A204.1 (cell line): ENCODE measurements at regions not wholly inside any gene's neighbourhood (a gene's known extent, or its start where the extent isn't known, plus 50 kb on each side); places are given as distances from the start of the nearest gene placed in this dataset.

Source experiments
- FAIRE-seq: peaks from 2 replicates; lab custom pipeline; 2012; peaks lifted over from hg19 to GRCh38; lab: Jason Lieb, UNC

DNA sequence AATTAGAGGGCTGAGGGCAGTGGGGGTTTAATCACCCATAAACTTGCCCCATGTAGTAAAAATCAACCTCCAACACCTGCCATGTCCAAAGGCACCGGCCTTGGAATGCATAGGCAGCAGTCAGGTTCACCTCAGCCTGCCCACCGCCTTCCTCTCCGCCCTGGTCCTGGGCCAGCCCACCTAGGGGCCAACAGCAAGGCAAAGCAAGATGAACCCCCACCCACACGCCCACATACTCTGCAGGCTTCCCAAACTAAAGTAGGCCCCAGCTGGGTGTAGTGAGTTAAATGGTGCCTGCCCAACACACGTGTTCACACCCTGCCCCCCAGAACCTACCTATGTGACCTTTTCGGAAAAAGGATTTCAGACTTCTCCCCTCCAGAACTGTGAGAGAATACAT is 92.9 kb upstream of the RAI14 start:
- no peak for FAIRE-seq

DNA sequence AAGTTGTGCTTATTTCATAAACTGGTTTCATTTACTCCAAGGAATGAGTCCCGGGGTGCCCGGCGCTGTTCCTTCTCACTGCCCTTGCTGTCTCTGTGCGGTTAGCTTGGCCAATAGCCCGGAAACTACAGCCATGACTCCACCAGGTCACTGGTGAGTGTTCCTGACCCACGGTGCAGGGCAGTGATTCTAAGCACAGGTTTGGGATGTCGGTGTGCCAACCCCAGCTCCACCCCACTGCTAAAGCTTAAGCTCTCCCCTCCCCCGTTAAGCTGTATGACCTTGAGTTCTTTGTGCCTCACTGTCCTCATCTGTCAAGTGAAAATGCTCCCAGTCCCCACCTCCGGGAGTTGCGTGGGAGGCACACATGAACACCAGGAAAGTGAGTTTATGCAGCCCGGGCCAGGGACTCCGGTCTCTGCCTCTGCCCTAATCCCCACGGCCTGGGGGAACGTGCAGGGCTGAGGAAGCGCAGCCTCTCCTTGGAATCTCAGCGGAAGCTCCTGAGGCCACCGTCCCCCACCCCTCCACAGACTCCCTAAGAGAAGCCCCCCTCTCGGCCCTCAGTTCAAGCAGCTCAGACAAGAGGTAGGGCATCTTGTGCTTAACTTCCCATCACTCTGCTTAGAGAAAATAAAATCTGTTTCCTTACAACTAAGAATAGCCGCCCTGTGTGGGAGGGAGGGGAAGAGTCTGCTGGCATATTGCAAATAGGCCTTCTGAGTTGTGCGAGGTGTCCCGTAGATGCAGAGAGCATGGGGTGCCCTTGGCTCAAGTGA is 92.0 kb upstream of the RAI14 start:
- FAIRE-seq = no peak

DNA sequence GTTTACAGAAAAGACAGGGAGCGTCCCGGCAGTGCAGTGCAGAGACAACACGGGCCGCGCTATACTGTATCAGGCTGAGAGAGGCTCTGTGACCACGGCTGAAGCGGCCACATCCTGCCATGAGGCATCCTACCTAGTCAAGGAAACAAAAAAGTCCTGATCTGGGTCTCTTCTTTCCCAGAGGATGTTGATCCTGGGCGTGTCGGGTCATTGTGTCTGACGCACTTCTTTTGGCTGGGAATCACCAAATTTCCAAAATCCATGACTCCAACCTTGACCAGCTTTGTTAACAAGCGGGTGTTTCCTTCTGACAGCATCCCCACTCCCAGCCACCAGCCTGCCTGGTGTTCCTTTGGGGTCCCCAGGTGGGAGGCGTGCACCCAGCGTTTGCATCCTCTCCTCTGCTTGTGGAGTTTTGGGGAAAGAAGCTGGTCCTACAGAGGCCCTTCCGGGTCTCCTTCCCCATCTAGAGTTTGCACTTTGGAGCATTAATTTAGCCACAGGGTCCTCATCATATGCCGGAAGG is 91.4 kb upstream of the RAI14 start:
- no peak for FAIRE-seq

DNA sequence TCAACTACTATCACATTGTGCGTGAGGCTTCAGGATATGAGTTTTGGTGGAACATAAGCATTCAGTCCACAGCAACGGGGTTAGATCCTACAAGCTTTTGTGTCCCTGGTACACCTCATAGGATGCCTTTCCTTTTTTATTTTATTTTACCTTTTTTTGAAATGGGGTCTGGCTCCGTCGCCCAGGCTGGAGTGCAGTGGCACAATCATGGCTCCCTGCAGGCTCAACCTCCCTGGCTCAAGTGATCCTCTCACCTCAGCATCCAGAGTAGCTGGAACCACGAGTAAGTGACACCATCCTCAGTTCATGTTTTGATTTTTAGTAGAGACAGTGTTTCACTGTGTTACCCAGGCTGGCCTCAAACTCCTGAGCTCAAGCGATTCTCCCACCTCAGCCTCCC is 86.0 kb upstream of the RAI14 start:
- no peak for FAIRE-seq

DNA sequence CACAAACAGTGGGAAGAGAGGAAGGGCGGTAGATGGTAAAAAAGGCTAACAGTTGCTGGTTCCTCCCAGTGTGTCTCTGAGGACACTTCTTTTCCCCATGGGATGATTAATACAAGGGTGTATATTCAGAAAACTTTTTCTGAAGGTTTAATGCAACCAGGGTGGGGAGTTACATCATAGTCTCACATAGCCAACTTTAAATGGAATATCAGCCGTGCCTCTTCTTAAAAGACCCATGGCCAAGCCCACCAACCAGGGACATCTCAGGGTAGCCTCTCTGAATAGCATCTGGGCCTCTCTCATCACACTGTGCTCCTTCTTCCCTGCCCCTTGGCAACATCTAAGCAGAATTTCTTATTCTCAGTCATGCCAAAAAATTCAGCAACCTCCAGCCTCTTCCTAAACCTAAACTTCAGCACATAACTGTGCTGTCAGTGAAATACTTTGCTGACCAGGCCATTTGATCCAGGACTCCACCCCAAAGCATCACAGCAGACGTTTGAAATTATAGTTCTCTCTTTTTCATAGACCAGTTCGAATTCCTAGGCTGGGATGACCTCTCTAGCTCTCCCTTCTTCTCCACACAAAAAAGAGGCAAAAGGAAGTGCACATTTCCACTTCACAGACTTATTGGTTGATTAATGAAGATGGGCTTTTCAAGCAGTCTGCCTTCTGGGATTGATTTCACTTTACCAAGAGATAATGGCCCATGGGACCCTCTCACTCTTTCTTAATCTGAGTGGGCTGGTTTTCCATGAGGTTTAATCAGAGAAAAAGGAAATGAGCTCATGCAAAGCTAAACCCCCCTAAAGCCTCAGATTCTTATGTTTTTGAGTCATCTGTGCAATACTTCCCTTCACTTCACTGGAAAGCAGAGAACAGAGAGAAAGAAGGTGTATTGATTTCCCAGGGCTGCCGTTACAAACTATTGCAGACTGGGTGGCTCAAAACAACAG is 85.1 kb upstream of the RAI14 start:
- FAIRE-seq = no peak

DNA sequence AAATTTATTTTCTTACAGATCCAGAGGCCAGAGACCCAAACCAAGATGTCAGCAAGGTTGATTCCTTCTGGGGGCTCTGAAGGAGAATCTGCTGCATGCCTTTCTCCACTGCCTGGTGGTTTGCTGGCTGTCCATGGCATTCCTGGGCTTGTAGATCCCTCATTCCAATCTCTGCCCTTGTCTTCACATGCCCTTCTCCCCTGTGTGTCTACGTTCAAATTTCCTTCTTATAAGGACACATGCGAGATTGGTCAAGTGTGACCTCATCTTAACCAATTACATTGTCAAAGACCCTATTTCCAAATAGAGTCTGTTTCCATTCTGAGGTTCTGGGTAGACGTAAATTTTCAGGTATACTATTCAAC is 84.5 kb upstream of the RAI14 start:
- no peak for FAIRE-seq

DNA sequence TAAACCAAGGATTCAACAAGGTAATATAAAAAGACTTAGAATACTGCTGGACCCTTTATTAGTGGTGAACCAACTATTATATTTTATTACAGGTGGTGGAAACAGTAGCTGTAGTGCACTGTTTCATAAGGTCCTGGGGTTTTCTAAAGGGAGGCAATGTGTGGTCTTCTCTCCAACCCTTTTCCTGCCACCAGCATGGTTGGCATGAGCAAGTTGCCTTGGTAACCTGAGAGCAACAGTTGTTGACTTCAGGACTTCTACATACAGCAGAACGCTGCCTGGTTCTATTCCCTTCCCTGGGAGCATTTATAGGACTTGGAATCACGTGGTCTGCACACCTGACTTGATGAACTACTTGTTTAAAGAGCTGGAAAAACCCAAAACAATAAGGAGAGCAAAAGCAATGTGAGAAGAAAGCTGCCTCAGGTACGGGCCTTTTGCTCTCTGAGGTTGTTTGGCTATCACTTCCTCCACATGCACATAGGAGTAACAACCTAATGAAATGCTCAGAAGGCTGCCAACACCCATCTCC is 81.1 kb upstream of the RAI14 start:
- no peak for FAIRE-seq

DNA sequence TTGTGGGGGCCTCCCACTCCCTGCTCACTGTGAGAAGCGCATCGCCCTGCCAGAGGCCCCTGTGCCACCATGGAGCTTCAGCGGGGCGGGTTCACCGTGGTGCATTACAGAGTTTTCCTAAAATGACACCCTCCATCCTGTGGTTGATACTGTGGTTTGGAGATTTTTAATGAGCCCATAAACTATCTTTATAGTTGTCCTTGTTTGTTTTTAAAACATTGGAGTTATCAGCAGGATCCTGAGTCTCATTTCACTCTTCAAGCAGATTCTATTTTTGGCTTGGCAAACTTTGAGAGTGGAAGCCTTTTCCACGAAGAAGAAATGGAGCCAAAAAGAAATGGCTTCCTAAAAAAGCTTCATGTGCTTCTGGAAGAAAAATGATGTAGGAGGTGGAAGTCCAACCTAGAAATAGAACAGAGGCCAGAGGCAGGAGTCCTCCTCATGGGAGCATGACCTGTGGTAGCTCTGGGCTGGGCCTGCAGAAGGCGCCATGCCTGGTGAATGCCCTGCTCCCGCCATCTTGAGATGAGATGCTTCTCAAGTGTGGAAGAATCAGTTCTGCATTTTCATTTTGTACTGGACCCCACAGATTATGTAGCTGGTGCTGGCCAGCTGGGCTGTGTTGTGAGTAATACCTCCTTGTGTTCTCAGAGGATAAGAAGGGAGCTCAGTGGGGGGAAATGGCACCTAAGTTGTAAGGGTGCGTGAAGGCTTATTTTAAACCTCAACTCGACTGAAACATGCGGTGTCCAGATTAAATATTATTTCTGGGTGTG is 79.0 kb upstream of the RAI14 start:
- no peak for FAIRE-seq

DNA sequence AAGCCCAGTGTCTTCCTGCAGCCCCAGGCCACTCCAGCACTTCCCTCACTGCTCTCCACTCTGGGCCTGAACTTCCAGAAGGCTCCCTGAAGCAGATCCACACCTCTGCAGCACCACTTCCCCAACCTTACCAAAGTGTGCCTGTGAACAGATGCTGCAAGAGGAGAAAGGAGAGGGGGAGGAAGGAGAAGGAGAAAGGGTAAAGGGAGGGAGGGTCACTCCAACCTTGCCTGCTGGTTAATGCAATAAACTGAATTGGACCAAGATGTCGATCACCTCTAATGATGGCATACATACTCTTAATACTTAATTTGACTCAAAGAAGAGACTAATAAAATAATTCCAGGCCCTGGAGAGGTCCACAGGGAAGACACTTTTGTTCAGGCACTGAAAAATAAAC is 77.2 kb upstream of the RAI14 start:
- no peak for FAIRE-seq

DNA sequence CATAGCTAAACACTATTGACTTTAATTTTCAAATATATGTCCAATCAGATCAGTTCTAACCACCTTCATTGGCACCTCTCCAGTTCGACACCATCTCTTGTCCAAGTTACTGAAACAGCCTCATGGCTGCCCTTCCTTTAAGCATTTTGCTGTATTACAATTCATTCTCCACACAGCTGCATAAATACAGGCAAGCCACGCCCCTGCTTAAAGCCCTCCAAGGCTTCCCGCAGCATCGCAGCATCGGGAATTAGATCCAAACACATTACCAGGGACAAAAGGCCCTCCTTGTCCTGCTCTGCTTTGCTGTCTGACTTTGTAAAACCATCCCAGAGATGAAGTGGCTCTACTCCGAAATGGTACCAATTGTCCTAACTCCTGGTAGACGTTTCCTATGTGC is 75.1 kb upstream of the RAI14 start:
- no peak for FAIRE-seq

DNA sequence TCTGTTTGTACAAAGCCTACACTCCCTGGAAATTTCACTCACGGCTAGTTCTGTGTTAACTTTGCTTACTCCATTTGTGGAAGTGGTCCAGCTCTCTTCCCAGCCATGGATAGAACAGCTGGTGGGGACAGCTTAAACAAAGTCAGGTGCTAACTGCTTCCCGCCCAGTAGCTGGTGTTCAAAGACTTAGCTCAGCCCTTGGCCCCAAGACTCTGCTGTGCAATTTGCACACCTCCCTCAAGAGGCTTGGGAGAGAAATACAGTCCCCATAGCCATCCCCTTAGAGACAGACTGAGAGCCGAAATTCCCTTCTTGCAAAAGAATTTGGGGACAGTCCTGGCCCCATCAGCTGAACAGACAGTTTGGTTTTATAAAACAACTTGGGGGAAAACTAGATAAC is 73.8 kb upstream of the RAI14 start:
- FAIRE-seq = no peak

DNA sequence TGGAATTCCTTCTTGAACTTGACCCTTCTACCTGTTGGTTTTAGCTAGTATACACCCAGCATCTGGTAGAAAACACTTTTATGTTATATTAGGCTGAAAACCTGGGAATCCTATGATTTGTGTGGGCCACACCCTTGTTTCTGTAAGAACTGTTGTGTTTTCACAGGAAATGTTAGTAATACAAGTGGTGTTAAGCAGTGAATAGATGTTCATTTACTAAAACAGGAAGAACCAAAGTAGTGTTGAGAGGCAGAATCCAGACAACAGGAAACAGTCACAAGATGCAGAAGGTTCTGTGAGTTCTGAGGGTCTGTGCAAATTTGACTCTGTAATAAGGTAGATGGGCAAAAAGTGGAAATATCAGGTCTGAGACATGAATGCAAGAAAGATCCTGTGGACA is 73.0 kb upstream of the RAI14 start:
- no peak for FAIRE-seq

DNA sequence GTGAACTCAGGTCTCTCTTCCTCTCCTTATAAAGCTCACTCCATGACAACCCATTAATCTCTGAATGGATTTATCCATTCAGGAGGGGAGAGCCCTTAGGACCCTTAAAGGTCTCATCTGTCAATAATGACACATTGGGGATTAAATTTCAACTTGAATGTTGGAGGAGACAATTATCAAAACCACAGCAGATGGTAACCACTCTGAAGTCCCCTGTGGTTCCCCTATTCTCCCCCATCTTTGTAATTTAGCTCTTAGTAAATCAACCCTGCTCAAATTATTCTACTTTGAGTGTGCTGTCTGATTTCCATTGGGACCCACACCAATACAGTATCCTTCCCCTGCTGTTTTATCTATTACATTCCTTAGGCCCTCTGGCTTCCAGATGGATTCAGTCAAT is 72.0 kb upstream of the RAI14 start:
- no peak for FAIRE-seq

DNA sequence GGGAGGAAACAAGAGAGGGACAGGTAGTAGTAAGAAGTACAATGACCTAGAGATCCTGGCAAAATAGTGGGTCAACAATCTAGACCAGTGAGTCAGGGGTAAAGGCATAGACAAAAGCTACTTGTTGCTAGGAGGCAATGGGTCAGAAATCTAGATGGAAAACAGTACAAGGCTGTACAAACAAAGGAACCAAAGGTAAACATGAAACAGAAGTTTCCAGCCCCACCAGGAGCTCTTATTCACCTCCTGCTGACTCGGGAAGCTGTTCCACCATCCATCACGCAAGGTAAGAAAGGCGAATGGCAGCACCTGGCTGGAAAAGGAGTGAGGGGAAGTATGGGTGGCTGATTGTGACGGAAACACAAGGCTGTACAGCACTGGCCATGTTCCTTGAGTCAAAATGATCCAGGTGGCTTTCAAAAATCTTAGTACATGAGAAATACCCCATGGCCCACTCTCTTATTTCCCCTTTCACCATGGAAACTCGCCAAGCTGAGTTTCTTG is 70.5 kb upstream of the RAI14 start:
- FAIRE-seq = no peak

DNA sequence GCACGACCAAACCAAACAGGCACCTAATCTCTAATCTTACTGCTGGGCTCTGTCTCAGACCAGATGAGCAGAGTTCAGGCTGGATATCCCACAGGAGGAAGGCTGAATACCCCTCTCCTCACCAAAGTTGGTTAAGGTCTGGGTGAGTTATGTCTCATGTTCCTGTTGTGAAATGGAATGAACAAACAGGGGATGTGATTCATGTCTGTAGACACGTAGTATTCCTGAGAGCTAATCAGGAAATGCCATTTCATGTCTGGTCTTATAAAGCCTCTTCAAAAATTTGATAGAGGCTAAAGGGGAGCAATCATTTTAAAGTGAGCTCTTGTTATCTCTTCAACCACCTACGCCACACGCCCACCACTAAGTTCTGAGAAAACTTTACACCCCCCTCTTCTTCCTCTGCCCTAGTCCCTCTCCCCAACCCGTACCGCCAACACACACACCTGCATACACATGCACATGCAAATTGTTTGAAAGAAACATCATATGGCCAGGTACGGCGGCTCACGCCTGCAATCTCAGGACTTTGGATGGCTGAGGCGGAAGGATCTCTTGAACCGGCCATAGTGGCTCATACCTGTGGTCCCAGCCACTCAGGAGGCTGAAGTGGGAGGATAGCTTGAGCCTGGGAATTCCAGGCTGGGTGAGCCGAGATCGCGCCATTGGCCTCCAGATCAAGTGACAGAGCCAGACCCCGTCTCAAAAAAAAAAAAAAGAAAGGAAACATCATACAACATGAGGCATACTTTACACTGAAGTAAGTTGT is 69.8 kb upstream of the RAI14 start:
- no peak for FAIRE-seq

DNA sequence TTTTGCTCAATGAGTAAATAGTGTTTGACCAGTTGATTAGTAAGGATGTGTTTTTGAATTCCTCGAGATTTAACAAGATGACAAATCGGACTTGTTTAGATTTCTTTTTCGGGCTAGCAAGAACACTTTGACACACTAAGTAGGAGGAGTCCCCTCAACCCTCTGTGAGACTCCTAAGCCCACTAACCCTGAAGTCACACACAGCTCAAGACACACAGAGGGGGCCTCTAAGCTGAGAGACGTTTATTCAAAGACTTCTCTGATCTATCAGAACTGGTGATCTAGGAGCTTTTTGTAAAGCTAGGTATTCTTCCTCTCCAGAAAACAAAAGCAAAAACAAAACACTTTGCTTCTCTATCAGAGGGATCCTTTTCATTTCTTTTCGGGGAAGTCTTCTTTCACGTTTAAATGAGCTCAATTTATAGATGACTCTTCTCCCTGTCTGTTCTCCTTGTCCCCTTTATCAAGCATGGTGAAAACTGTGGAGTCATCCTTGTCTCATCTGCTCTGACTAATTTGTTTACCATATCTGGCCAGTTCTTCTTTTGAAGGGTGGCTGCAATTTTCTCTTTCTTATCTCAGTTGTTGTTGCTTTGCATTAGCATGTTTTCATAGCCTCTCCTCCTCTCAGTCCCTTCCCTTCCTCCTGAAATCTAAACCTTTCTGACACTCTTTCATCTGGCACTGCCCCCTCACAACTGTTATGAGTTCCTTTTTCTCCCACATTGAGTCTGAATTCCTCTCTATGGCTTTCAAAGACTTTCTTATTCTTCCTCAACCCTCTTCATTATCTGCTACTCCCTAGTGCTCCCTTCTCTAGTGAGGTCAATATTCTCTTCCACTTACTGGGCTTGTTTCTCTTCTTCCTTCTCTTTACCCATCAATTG is 68.5 kb upstream of the RAI14 start:
- FAIRE-seq = no peak

DNA sequence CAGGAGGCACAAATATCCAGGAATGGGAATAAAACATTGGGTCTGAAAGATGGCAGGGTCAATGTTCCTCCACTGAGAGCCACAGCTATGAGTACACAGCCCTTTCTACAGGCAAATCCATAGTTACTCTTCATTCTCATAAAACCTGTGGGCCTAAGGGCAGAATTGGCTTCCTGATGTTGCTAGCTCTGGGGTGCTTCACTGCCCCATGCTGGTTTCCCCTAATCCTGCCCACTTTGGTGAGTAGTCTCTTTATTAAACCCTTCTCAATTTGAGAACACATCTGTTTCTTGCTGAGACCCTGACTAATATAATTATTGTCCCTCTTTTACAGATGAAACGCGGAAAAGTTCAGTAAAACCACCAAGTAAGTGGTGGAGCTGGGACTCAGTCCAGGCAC is 66.3 kb upstream of the RAI14 start:
- FAIRE-seq = no peak

DNA sequence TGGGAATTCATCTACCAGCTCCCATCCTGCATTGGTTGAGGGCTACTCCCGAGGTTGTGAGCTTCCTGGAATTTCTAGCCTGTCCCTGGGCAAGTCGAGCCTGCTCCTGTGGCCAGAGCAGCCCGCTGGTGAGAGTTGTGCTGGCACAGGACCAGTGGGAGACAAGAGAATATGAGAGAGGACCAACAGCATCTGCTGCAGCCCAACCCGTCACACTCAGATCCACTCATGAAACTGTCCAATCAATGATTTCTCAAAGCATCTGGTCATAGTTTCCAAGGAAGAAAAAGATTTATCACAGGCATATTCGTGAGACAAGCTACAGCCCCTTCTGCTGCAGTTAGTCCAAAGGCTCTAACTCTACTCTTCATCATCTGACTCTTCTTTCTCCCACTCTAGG is 64.4 kb upstream of the RAI14 start:
- no peak for FAIRE-seq

DNA sequence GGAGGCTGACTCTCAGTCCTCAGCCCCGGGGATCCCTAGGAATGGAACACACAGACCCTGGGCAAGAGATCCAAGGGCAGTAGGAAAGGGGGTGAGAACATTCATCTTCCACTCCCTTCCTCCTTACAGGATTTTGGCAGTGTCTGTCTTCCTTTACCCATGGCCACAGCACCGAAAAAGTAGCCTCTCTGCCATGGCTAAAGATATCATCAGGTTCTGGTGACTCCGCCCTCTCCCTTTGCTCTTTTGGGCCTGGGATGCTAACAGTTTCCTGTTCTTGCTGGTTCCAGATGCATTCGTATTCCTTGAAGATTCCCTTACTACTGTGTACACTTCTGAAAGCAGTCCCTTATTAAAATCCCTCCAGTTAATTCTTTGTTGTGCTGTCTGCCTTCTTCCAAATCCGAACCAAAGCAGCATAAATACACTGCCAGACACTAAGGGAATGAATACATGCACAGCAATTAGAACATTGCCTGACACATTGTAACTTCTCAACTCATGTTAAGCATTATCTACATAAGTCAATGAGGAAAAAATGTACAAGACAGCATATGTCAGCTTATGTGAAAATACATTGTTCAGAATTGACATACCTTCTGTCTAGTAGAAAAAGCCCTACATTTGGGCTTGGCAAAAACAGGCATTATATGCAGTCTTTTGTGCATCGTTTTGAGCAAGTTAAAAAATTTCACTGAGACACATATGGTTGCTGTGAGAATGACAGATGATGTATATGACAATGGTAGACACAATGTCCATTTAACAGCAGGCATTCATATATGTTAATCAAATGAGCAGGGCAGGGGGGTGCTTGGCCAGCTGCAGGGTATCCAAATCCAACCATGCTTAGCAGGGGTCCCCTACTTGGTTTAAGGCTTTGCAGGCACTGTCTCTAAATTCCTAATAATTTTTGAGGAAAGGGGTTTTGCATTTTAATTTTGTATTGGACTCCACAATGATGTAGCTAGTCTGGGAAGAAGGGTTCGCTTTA is 58.8 kb upstream of the RAI14 start:
- FAIRE-seq = no peak
